ENCODE measurements at regions not wholly inside any gene's neighbourhood (a gene's known extent, or its start where the extent isn't known, plus 50 kb on each side); places are given as distances from the start of the nearest gene placed in this dataset.

DNA sequence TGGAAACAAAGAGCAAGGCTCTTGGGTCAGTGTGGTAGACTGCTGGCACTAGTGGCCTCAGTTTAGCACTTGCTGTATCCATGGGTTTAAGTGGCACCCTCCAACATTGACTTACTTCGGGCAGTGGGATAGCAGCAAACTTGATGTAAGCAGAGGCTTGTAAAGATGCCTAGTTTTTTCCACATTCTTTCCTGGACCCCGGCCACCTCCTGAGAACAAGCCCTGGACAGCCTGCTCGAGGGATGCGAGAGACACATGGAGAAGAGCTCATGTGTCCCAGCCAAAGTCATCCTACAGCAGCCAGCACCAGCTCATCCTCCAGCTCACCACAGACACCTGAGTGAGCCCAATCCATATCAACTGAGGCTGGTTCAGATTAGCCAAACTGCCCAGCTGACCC is 142.7 kb upstream of the PCBD1 start:
- Histone ChIP-seq H3K36me3 (ENCODE audit: control insufficient read depth in 5 of 5, insufficient read depth in 5 of 5, low read length in 5 of 5) (no peaks in the 10 kb centered on the region), H3K27ac (ENCODE audit: low read depth, low read length) (no peak overlapping the region), H3K9me3 (ENCODE audit: control insufficient read depth in 5 of 5, low read length in 5 of 5) (no peaks in the 10 kb centered on the region), H3K9ac (ENCODE audit: low read length in 5 of 5) (no peak overlapping the region), H3K27me3 (ENCODE audit: control insufficient read depth in 5 of 5, insufficient read depth in 4 of 5, low read length in 5 of 5) (peaks cover 0 to 16% (median 3%) of the 10 kb centered on the region in 5 donors), H3K4me1 (ENCODE audit: control insufficient read depth in 5 of 5, insufficient read depth in 5 of 5, low read length in 5 of 5) (no peaks in the 10 kb centered on the region), H3K4me3 (ENCODE audit: low read depth in 1 of 5, low read length in 5 of 5) (no peak overlapping the region)

DNA sequence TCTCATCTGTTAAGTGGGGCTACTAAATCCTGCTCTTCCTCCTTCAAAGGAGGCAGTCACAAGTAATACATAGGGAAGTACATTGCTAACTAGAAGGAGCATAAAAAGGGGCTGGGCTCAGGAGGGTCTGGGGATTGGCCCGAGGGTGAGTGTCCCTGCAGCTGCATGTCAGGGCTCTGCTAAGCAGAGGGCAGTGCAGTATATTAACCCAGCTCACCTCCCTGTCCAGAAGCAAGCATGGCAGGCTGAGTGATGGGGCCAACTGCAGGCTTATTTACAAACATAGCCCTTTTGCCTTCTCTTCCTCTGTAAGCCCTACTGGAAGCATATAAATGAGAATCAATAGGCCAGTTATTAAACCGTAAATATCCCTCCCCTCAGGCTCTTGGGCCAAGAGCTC is 143.2 kb upstream of the PCBD1 start:
- H3K4me3 ChIP-seq (ENCODE audit: low read depth in 1 of 5, low read length in 5 of 5): no peak overlapping the region
- H3K27ac ChIP-seq (ENCODE audit: low read depth, low read length): no peak overlapping the region
- H3K36me3 ChIP-seq (ENCODE audit: control insufficient read depth in 5 of 5, insufficient read depth in 5 of 5, low read length in 5 of 5): no peaks in the 10 kb centered on the region
- H3K9me3 ChIP-seq (ENCODE audit: control insufficient read depth in 5 of 5, low read length in 5 of 5): no peaks in the 10 kb centered on the region
- no peak overlapping the region for H3K9ac ChIP-seq (ENCODE audit: low read length in 5 of 5)
- no peaks in the 10 kb centered on the region for H3K4me1 ChIP-seq (ENCODE audit: control insufficient read depth in 5 of 5, insufficient read depth in 5 of 5, low read length in 5 of 5)
- peaks cover 0 to 20% (median 3%) of the 10 kb centered on the region in 5 donors for H3K27me3 ChIP-seq (ENCODE audit: control insufficient read depth in 5 of 5, insufficient read depth in 4 of 5, low read length in 5 of 5)

DNA sequence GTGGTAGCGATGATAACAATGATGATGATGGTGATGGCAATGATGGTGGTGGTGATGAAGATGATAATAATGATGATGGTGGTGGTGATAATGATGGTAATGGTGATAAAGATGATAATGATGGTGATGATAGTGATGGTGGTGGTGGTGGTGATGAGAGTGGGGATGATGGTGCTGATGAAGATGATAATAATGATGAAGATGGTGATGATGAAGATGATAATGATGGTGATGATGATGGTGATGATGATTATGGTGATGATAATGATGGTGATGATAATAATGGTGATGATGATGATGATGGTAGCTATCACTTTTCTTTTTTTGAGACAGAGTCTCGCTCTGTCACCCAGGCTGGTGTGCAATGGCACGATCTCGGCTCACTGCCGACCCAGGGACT is 144.5 kb upstream of the PCBD1 start:
- Histone ChIP-seq H3K4me1 (ENCODE audit: control insufficient read depth in 5 of 5, insufficient read depth in 5 of 5, low read length in 5 of 5) (no peaks in the 10 kb centered on the region), H3K27me3 (ENCODE audit: control insufficient read depth in 5 of 5, insufficient read depth in 4 of 5, low read length in 5 of 5) (peaks cover 0 to 21% (median 3%) of the 10 kb centered on the region in 5 donors), H3K36me3 (ENCODE audit: control insufficient read depth in 5 of 5, insufficient read depth in 5 of 5, low read length in 5 of 5) (no peaks in the 10 kb centered on the region), H3K4me3 (ENCODE audit: low read depth in 1 of 5, low read length in 5 of 5) (no peak overlapping the region), H3K27ac (ENCODE audit: low read depth, low read length) (no peak overlapping the region), H3K9ac (ENCODE audit: low read length in 5 of 5) (no peak overlapping the region), H3K9me3 (ENCODE audit: control insufficient read depth in 5 of 5, low read length in 5 of 5) (no peaks in the 10 kb centered on the region)

DNA sequence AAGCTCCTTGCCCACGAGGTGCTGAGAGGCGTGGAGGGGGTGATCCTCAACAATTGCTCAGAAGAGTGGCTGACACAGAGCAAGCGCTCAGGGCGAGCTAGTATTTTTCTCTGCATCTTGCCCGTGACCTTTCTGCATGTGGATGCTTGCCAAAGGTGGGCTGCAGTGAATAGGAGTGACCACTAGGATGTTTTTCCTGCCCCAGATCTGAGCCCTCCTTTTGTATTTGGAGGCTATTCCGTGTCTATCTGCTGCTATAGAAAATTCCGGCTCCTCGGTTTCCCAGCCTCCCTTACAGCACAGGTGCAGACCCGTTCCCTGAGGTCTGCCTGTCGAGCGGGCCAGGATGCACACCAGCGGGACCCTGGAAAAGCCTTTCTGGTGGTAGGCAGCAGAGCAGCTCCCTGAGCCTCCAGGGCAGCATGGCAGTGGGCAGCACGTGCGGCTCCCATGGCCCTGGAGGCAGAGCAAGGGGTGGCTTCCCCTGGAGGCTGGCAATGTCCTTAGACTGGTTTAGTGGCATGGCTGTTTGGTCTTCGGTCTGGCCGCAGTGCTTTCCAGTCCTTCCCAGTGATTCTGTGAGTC is 145.1 kb upstream of the PCBD1 start:
- peaks cover 0 to 23% (median 2%) of the 10 kb centered on the region in 5 donors for H3K27me3 ChIP-seq (ENCODE audit: control insufficient read depth in 5 of 5, insufficient read depth in 4 of 5, low read length in 5 of 5)
- H3K9me3 ChIP-seq (ENCODE audit: control insufficient read depth in 5 of 5, low read length in 5 of 5): no peaks in the 10 kb centered on the region
- no peaks in the 10 kb centered on the region for H3K4me1 ChIP-seq (ENCODE audit: control insufficient read depth in 5 of 5, insufficient read depth in 5 of 5, low read length in 5 of 5)
- no peak overlapping the region for H3K4me3 ChIP-seq (ENCODE audit: low read depth in 1 of 5, low read length in 5 of 5)
- no peak overlapping the region for H3K9ac ChIP-seq (ENCODE audit: low read length in 5 of 5)
- no peak overlapping the region for H3K27ac ChIP-seq (ENCODE audit: low read depth, low read length)
- H3K36me3 ChIP-seq (ENCODE audit: control insufficient read depth in 5 of 5, insufficient read depth in 5 of 5, low read length in 5 of 5): no peaks in the 10 kb centered on the region

DNA sequence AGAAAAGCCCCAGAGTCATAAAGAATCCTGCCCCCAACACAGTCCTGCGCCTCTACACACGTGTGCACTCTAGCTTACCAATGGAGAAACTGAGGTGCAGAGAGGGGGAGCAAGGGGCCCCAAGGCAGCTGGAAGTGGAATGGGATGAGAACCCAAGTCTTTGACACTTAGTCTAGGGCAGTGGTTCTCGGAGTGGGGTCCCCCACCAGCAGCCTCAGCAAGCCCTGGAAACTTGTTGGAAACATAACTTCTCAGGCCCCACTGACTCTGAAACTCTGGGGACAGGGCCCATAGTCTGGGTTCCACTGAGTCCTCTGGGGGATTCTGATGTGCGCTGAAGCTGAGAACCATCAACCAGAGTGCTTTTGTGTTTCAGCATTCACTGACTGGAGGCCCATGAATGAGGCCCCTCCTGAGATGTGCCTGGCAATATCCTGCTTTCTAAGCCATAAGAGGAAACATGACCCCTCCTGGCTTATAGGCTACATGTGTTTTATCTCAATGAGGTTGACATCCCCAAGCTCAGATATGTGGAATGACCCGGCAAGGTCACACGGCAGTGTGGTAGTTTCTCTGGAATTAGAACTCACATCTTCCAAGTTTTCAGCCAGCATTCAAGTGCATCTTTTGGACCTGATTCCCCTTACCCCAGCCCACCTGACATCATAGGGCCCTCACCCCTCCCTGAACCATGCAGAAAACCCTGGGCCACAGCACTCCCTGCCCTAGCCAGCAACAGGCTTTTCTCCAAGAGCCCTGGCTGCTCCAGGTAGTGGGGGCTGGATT is 147.3 kb upstream of the PCBD1 start:
- Histone ChIP-seq H3K27ac (ENCODE audit: low read depth, low read length) (no peak overlapping the region), H3K27me3 (ENCODE audit: control insufficient read depth in 5 of 5, insufficient read depth in 4 of 5, low read length in 5 of 5) (peaks cover 0 to 22% (median 6%) of the 10 kb centered on the region in 5 donors), H3K4me1 (ENCODE audit: control insufficient read depth in 5 of 5, insufficient read depth in 5 of 5, low read length in 5 of 5) (no peaks in the 10 kb centered on the region), H3K36me3 (ENCODE audit: control insufficient read depth in 5 of 5, insufficient read depth in 5 of 5, low read length in 5 of 5) (no peaks in the 10 kb centered on the region), H3K4me3 (ENCODE audit: low read depth in 1 of 5, low read length in 5 of 5) (no peak overlapping the region), H3K9ac (ENCODE audit: low read length in 5 of 5) (no peak overlapping the region), H3K9me3 (ENCODE audit: control insufficient read depth in 5 of 5, low read length in 5 of 5) (no peaks in the 10 kb centered on the region)

DNA sequence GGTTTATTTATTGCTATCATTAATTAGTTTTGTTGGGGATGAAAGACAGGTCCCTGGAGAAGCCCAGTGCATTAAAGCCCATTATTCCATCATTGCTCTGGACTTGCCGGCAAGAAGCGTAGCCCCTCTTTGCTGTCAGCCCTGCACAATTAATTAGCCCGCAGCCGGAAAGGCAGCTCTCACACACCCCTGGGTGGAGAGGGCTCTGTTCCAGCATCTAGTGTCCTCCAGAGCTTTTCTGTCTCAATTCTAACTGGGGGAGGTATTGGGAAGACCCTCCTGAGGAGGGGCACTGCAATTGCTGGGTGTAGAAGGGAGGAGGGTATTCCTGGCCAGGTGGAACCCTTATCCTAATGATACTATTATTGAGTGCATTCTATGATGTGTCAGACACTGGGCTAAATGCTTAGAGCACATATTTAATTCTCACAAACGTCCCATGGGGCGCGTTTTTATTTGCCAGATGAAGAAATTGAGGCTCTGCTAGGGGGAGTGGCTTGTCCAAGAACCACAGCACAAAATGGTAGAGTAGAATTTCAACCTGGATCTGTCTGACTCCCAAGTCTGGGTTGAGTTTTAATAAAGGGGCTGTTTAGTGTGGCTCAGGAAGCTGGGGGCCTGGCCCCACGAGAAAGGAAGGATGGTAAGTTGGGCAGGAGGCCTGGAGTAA is 148.1 kb upstream of the PCBD1 start:
- Histone ChIP-seq H3K36me3 (ENCODE audit: control insufficient read depth in 5 of 5, insufficient read depth in 5 of 5, low read length in 5 of 5) (no peaks in the 10 kb centered on the region), H3K27me3 (ENCODE audit: control insufficient read depth in 5 of 5, insufficient read depth in 4 of 5, low read length in 5 of 5) (peaks cover 0 to 26% (median 8%) of the 10 kb centered on the region in 5 donors), H3K4me1 (ENCODE audit: control insufficient read depth in 5 of 5, insufficient read depth in 5 of 5, low read length in 5 of 5) (no peaks in the 10 kb centered on the region), H3K9me3 (ENCODE audit: control insufficient read depth in 5 of 5, low read length in 5 of 5) (no peaks in the 10 kb centered on the region), H3K4me3 (ENCODE audit: low read depth in 1 of 5, low read length in 5 of 5) (no peak overlapping the region), H3K27ac (ENCODE audit: low read depth, low read length) (no peak overlapping the region), H3K9ac (ENCODE audit: low read length in 5 of 5) (no peak overlapping the region)

DNA sequence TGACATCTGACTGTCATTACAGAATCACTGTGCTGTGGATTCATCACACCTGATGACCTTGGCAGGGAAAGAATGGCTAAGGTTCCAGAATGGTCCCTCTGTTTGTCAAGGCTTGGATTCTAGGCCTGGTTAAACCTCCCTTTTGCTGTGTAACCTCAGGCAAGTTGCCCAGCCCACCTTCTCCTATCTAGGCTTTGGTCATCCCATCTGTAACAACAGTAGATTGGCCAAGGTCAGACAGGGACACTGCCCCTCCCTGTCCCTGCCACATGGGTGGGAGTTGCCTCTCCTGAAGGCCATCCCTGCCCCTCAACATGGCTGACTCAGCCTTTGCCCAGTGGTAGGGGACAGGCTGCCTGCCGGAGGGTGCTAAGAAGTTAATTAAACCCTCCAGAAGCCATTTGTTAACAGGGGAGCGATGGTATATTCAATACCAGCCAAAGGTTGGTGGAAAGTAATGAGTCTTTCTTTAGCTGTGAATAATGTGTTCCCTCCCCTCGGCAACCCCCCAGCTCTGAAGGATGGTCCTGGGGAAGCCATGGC is 149.8 kb upstream of the PCBD1 start:
- H3K27ac ChIP-seq (ENCODE audit: low read depth, low read length): no peak overlapping the region
- H3K36me3 ChIP-seq (ENCODE audit: control insufficient read depth in 5 of 5, insufficient read depth in 5 of 5, low read length in 5 of 5): no peaks in the 10 kb centered on the region
- H3K9ac ChIP-seq (ENCODE audit: low read length in 5 of 5): no peak overlapping the region
- no peaks in the 10 kb centered on the region for H3K9me3 ChIP-seq (ENCODE audit: control insufficient read depth in 5 of 5, low read length in 5 of 5)
- no peak overlapping the region for H3K4me3 ChIP-seq (ENCODE audit: low read depth in 1 of 5, low read length in 5 of 5)
- H3K27me3 ChIP-seq (ENCODE audit: control insufficient read depth in 5 of 5, insufficient read depth in 4 of 5, low read length in 5 of 5): peaks cover 4 to 37% (median 15%) of the 10 kb centered on the region in 5 donors
- no peaks in the 10 kb centered on the region for H3K4me1 ChIP-seq (ENCODE audit: control insufficient read depth in 5 of 5, insufficient read depth in 5 of 5, low read length in 5 of 5)

DNA sequence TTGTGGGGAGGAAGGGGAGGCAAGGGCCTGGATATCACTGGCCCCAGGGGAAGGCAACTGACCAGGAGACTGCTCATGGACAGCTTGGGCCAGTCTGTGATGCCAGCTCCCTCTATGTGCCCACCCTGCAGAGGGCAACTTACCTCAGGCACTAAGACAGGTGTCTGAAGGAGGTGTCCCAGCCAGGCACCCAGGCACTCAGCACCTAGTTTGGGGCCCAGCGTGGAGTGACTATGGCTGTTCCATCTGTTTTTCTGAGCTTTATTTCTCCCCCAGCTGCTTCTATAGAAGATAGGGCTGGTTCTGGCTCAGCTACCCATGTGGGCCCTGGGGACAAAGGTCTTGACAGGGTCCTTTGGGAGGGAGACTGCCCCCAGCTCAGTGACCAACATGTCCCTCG is 150.6 kb upstream of the PCBD1 start:
- H3K4me3 ChIP-seq (ENCODE audit: low read depth in 1 of 5, low read length in 5 of 5): no peak overlapping the region
- no peak overlapping the region for H3K27ac ChIP-seq (ENCODE audit: low read depth, low read length)
- H3K36me3 ChIP-seq (ENCODE audit: control insufficient read depth in 5 of 5, insufficient read depth in 5 of 5, low read length in 5 of 5): no peaks in the 10 kb centered on the region
- H3K9me3 ChIP-seq (ENCODE audit: control insufficient read depth in 5 of 5, low read length in 5 of 5): no peaks in the 10 kb centered on the region
- no peak overlapping the region for H3K9ac ChIP-seq (ENCODE audit: low read length in 5 of 5)
- H3K27me3 ChIP-seq (ENCODE audit: control insufficient read depth in 5 of 5, insufficient read depth in 4 of 5, low read length in 5 of 5): peaks cover 4 to 36% (median 15%) of the 10 kb centered on the region in 5 donors
- no peaks in the 10 kb centered on the region for H3K4me1 ChIP-seq (ENCODE audit: control insufficient read depth in 5 of 5, insufficient read depth in 5 of 5, low read length in 5 of 5)

DNA sequence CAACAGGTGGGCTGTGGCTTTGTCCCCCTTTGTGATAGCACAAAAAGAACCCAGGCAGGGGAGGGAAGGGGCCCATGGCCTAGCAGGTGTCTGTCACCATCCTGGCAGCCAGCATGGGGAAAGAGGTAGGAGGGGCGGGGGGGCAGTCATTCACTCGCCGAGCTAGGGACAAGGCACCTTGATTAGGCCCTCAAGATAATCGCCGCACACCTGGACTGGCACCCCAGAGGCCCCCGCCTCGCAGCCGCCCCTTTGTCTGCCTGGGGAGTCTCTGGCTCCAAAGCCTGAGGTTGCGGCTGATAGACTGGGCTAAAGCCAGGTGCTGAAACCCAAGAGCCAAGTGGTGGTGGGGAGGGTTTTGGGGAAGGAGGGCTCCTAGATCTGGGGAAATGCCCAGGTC is 151.2 kb upstream of the PCBD1 start:
- Histone ChIP-seq H3K4me3 (ENCODE audit: low read depth in 1 of 5, low read length in 5 of 5) (no peak overlapping the region), H3K9me3 (ENCODE audit: control insufficient read depth in 5 of 5, low read length in 5 of 5) (no peaks in the 10 kb centered on the region), H3K27me3 (ENCODE audit: control insufficient read depth in 5 of 5, insufficient read depth in 4 of 5, low read length in 5 of 5) (peaks cover 4 to 34% (median 15%) of the 10 kb centered on the region in 5 donors), H3K27ac (ENCODE audit: low read depth, low read length) (no peak overlapping the region), H3K4me1 (ENCODE audit: control insufficient read depth in 5 of 5, insufficient read depth in 5 of 5, low read length in 5 of 5) (no peaks in the 10 kb centered on the region), H3K9ac (ENCODE audit: low read length in 5 of 5) (no peak overlapping the region), H3K36me3 (ENCODE audit: control insufficient read depth in 5 of 5, insufficient read depth in 5 of 5, low read length in 5 of 5) (no peaks in the 10 kb centered on the region)

DNA sequence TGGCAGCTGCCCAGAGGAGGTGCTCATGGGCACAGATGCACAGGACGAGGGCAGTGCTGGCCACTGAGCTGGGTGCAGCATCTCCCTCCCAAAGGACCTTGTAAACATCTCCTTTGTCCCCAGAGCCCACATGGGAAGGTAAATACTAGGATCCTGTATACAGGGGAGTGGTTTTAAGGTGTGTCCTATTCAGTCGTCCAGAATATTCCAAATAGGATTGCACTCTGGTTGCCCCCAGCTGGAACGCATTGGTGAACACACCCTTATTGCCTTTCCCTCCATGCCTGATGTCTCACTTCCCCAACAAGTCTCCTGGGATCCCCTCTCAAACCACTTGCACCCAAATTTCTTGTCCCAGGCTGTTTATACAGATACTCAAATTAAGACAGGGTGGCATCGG is 152.0 kb upstream of the PCBD1 start:
- no peak overlapping the region for H3K27ac ChIP-seq (ENCODE audit: low read depth, low read length)
- no peak overlapping the region for H3K9ac ChIP-seq (ENCODE audit: low read length in 5 of 5)
- peaks cover 4 to 34% (median 15%) of the 10 kb centered on the region in 5 donors for H3K27me3 ChIP-seq (ENCODE audit: control insufficient read depth in 5 of 5, insufficient read depth in 4 of 5, low read length in 5 of 5)
- H3K9me3 ChIP-seq (ENCODE audit: control insufficient read depth in 5 of 5, low read length in 5 of 5): no peaks in the 10 kb centered on the region
- no peak overlapping the region for H3K4me3 ChIP-seq (ENCODE audit: low read depth in 1 of 5, low read length in 5 of 5)
- peaks cover 0 to 2% (median 0%) of the 10 kb centered on the region in 5 donors for H3K4me1 ChIP-seq (ENCODE audit: control insufficient read depth in 5 of 5, insufficient read depth in 5 of 5, low read length in 5 of 5)
- H3K36me3 ChIP-seq (ENCODE audit: control insufficient read depth in 5 of 5, insufficient read depth in 5 of 5, low read length in 5 of 5): no peaks in the 10 kb centered on the region
